ENCODE measurements at regions not wholly inside any gene's neighbourhood (a gene's known extent, or its start where the extent isn't known, plus 50 kb on each side); places are given as distances from the start of the nearest gene placed in this dataset.
"Not testable (repeated sequence)": the region's sequence is repeated elsewhere in the genome, so short reads cannot be mapped to it uniquely, and the experiment has no call there.

GRCh38 chr12:76664731-76665130 is 99.2 kb upstream of the ZDHHC17 start:
- DNase-seq (ENCODE audit: low read depth in 3 of 3), result no peak

GRCh38 chr12:76666290-76666835 is 97.6 kb upstream of the ZDHHC17 start:
- DNase-seq (ENCODE audit: low read depth in 3 of 3), result no peak

GRCh38 chr12:76669981-76670380 is 93.9 kb upstream of the ZDHHC17 start:
- DNase-seq (ENCODE audit: low read depth in 3 of 3), result no peak

GRCh38 chr12:76670776-76671175 is 93.1 kb upstream of the ZDHHC17 start:
- no peak for DNase-seq (ENCODE audit: low read depth in 3 of 3)

GRCh38 chr12:76674669-76675315 is 89.1 kb upstream of the ZDHHC17 start:
- no peak for DNase-seq (ENCODE audit: low read depth in 3 of 3)

GRCh38 chr12:76676261-76676660 is 87.7 kb upstream of the ZDHHC17 start:
- DNase-seq (ENCODE audit: low read depth in 3 of 3), result not testable (repeated sequence)

- DNase-seq (ENCODE audit: low read depth in 3 of 3), result no peak
These were observed 84.9 kb upstream of the ZDHHC17 start for GRCh38 chr12:76678992-76679391.

- DNase-seq (ENCODE audit: low read depth in 3 of 3), result no peak
These were observed 84.1 kb upstream of the ZDHHC17 start for GRCh38 chr12:76679778-76680177.

- no peak for DNase-seq (ENCODE audit: low read depth in 3 of 3)
These were observed 83.0 kb upstream of the ZDHHC17 start for GRCh38 chr12:76680940-76681339.

GRCh38 chr12:76685246-76685678 is 78.7 kb upstream of the ZDHHC17 start:
- DNase-seq (ENCODE audit: low read depth in 3 of 3), result no peak

- DNase-seq (ENCODE audit: low read depth in 3 of 3), result no peak
These were observed 75.9 kb upstream of the ZDHHC17 start for GRCh38 chr12:76687981-76688380.

- DNase-seq (ENCODE audit: low read depth in 3 of 3), result no peak
These were observed 75.3 kb upstream of the ZDHHC17 start for GRCh38 chr12:76688631-76689030.

GRCh38 chr12:76690921-76691700 is 72.8 kb upstream of the ZDHHC17 start:
- no peak for DNase-seq (ENCODE audit: low read depth in 3 of 3)

- no peak for DNase-seq (ENCODE audit: low read depth in 3 of 3)
These were observed 71.1 kb upstream of the ZDHHC17 start for GRCh38 chr12:76692846-76693245.

- DNase-seq (ENCODE audit: low read depth in 3 of 3), result no peak
These were observed 69.5 kb upstream of the ZDHHC17 start for GRCh38 chr12:76694369-76694768.

GRCh38 chr12:76696186-76696585 is 67.7 kb upstream of the ZDHHC17 start:
- no peak for DNase-seq (ENCODE audit: low read depth in 3 of 3)

- DNase-seq (ENCODE audit: low read depth in 3 of 3), result no peak
These were observed 66.1 kb upstream of the ZDHHC17 start for GRCh38 chr12:76697849-76698248.

GRCh38 chr12:76698316-76698715 is 65.6 kb upstream of the ZDHHC17 start:
- DNase-seq (ENCODE audit: low read depth in 3 of 3), result no peak

- DNase-seq (ENCODE audit: low read depth in 3 of 3), result no peak
These were observed 64.9 kb upstream of the ZDHHC17 start for GRCh38 chr12:76698966-76699365.

GRCh38 chr12:76701690-76702089 is 62.2 kb upstream of the ZDHHC17 start:
- DNase-seq (ENCODE audit: low read depth in 3 of 3), result no peak

GRCh38 chr12:76702946-76703345 is 61.0 kb upstream of the ZDHHC17 start:
- no peak for DNase-seq (ENCODE audit: low read depth in 3 of 3)

GRCh38 chr12:76704693-76705092 is 59.2 kb upstream of the ZDHHC17 start:
- DNase-seq (ENCODE audit: low read depth in 3 of 3), result no peak

GRCh38 chr12:76706101-76706500 is 57.8 kb upstream of the ZDHHC17 start:
- no peak for DNase-seq (ENCODE audit: low read depth in 3 of 3)

Data from stimulated activated CD4-positive, alpha-beta T cell treated with anti-CD3 and anti-CD28 coated beads, TNF-alpha, amount 100 ng/mL, for 48 hours (primary cell).